Keratinocyte (primary cell): ENCODE measurements at regions not wholly inside any gene's neighbourhood (a gene's known extent, or its start where the extent isn't known, plus 50 kb on each side); places are given as distances from the start of the nearest gene placed in this dataset.

Source experiments
- EZH2 ChIP-seq: IDR thresholded peaks from one replicate; pipeline ENCODE4 v1.6.1; 2012; ENCODE audit warnings: inconsistent platforms, mild to moderate bottlenecking, low read length, moderate library complexity
- TF ChIP-seq, protein P1 (sequence below), 3 experiments: IDR thresholded peaks in 1 of 3; conservative IDR thresholded peaks in 1 of 3; optimal IDR thresholded peaks in 1 of 3; 2 replicates in 2 of 3; 3 replicates in 1 of 3; pipeline versions ENCODE3 to v1.5.1; 2011; ENCODE audit warnings: low read length in 3 of 3, mild to moderate bottlenecking in 3 of 3, moderate library complexity in 2 of 3, control low read depth in 1 of 3, inconsistent platforms in 1 of 3; ENCODE audit not compliant: insufficient read depth in 2 of 3; ENCODE audit errors: extremely low read depth in 1 of 3

GRCh38 chr16:88281858-88282563, 100.7 kb upstream of the ZNF469 start:
- TF ChIP-seq, protein P1, sequence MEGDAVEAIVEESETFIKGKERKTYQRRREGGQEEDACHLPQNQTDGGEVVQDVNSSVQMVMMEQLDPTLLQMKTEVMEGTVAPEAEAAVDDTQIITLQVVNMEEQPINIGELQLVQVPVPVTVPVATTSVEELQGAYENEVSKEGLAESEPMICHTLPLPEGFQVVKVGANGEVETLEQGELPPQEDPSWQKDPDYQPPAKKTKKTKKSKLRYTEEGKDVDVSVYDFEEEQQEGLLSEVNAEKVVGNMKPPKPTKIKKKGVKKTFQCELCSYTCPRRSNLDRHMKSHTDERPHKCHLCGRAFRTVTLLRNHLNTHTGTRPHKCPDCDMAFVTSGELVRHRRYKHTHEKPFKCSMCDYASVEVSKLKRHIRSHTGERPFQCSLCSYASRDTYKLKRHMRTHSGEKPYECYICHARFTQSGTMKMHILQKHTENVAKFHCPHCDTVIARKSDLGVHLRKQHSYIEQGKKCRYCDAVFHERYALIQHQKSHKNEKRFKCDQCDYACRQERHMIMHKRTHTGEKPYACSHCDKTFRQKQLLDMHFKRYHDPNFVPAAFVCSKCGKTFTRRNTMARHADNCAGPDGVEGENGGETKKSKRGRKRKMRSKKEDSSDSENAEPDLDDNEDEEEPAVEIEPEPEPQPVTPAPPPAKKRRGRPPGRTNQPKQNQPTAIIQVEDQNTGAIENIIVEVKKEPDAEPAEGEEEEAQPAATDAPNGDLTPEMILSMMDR (optimal IDR thresholded peaks at IDR 0.05 in 1 of 3, IDR thresholded peaks at IDR 0.05 in 1 of 3, conservative IDR thresholded peaks at IDR 0.05 in 1 of 3; ENCODE audit: extremely low read depth in 1 of 3, insufficient read depth in 2 of 3, low read length in 3 of 3), result no peak
- TF ChIP-seq EZH2, result no peak
